Kidney epithelial cell (primary cell): ENCODE measurements at regions not wholly inside any gene's neighbourhood (a gene's known extent, or its start where the extent isn't known, plus 50 kb on each side); places are given as distances from the start of the nearest gene placed in this dataset.
"Not testable (repeated sequence)": the region's sequence is repeated elsewhere in the genome, so short reads cannot be mapped to it uniquely, and the experiment has no call there.

ENCODE experiments used
- DNase-seq: peaks from one replicate; pipeline ENCODE4 v3.0.0-alpha.2; 2010; ENCODE audit warnings: low read depth
- H3K27me3 ChIP-seq: 2 replicates; pipeline ENCODE4 v1.6.0; 2011; ENCODE audit warnings: low read length; ENCODE audit not compliant: control insufficient read depth, insufficient read depth
- H3K36me3 ChIP-seq: 2 replicates; pipeline ENCODE4 v1.5.1; 2011; ENCODE audit warnings: low read length; ENCODE audit not compliant: control insufficient read depth, insufficient read depth
- H3K4me3 ChIP-seq: 2 replicates; pipeline ENCODE4 v1.5.1; 2011; ENCODE audit warnings: low read depth, mild to moderate bottlenecking, control low read depth, low read length
- CTCF ChIP-seq: IDR thresholded peaks from 2 replicates; pipeline ENCODE4 v1.5.1; 2011; ENCODE audit warnings: mild to moderate bottlenecking, moderate library complexity, low read length, control low read depth, inconsistent platforms; ENCODE audit not compliant: insufficient read depth, poor library complexity, severe bottlenecking

GRCh38 chr20:57813509-57814269 lies 103.9 kb upstream of the PMEPA1 start:
- TF ChIP-seq CTCF = no peak
- no peak for DNase-seq
- H3K4me3 ChIP-seq = no peak overlapping the region
- H3K36me3 ChIP-seq = no peaks in the 10 kb centered on the region
- no peaks in the 10 kb centered on the region for H3K27me3 ChIP-seq

GRCh38 chr20:57812632-57813031 lies 102.8 kb upstream of the PMEPA1 start:
- DNase-seq, H3K36me3 ChIP-seq, H3K27me3 ChIP-seq, H3K4me3 ChIP-seq: not testable (repeated sequence)

GRCh38 chr20:57811374-57812020 lies 101.7 kb upstream of the PMEPA1 start:
- no peaks in the 10 kb centered on the region for H3K27me3 ChIP-seq
- DNase-seq = no peak
- H3K4me3 ChIP-seq = no peak overlapping the region
- H3K36me3 ChIP-seq = no peaks in the 10 kb centered on the region
- no peak for TF ChIP-seq CTCF

GRCh38 chr20:57810511-57811373 lies 100.9 kb upstream of the PMEPA1 start:
- Histone ChIP-seq H3K36me3 (no peaks in the 10 kb centered on the region), H3K27me3 (no peaks in the 10 kb centered on the region), H3K4me3 (no peak overlapping the region)
- peak; percentile 79 for DNase-seq
- no peak for TF ChIP-seq CTCF

GRCh38 chr20:57809661-57810172 lies 99.9 kb upstream of the PMEPA1 start:
- no peak for TF ChIP-seq CTCF
- Histone ChIP-seq H3K36me3 (no peaks in the 10 kb centered on the region), H3K27me3 (no peaks in the 10 kb centered on the region), H3K4me3 (no peak overlapping the region)
- DNase-seq = no peak

- no peaks in the 10 kb centered on the region for H3K27me3 ChIP-seq
Observed at GRCh38 chr20:57809149-57809548, 99.3 kb upstream of the PMEPA1 start.

More at GRCh38 chr20:57809149-57809548, 99.3 kb upstream of the PMEPA1 start:
- no peak for DNase-seq
- Histone ChIP-seq H3K36me3 (no peaks in the 10 kb centered on the region), H3K4me3 (no peak overlapping the region)
- TF ChIP-seq CTCF = no peak
